Activated CD4-positive, CD25-positive, alpha-beta regulatory T cell (primary cell): ENCODE measurements at regions not wholly inside any gene's neighbourhood (a gene's known extent, or its start where the extent isn't known, plus 50 kb on each side); places are given as distances from the start of the nearest gene placed in this dataset.

Experiments used
- DNase-seq, 4 experiments: peaks; one replicate each; lab custom pipeline; 2025; lab: John Stamatoyannopoulos, UW

GRCh38 chr12:88638966-88639760 is 58.9 kb upstream of the KITLG start:
- DNase-seq, result no peak

GRCh38 chr12:88638388-88638787 is 58.1 kb upstream of the KITLG start:
- DNase-seq, result no peak

- no peak for DNase-seq
Observed at GRCh38 chr12:88634008-88634407, 53.7 kb upstream of the KITLG start.

- no peak for DNase-seq
Observed at GRCh38 chr12:88633312-88633711, 53.0 kb upstream of the KITLG start.

- no peak for DNase-seq
Observed at GRCh38 chr12:88630561-88630960, 50.3 kb upstream of the KITLG start.
